A673 (cell line): ENCODE measurements at regions not wholly inside any gene's neighbourhood (a gene's known extent, or its start where the extent isn't known, plus 50 kb on each side); places are given as distances from the start of the nearest gene placed in this dataset.
A peak's percentile ranks its signal among the peaks of the same experiment; 100 is the strongest.

ENCODE experiments used
- BruUV-seq: library from RNA; stranded (reverse); fragments of 400-500 nt; replicated peaks from 2 replicates; lab custom pipeline; 2021; lab: Mats Ljungman, UMichigan
- CTCF ChIA-PET: fragments of 300-600 bp; sonication (Branson Sonifier 250); formaldehyde crosslinking; loops from one replicate; lab custom pipeline; 2022; ENCODE audit warnings: antibody characterized with exemption; lab: Charles Lee
- POLR2A ChIA-PET: fragments of 300-600 bp; sonication (Branson Sonifier 250); formaldehyde crosslinking; loops from one replicate; lab custom pipeline; 2022; ENCODE audit warnings: antibody characterized with exemption; ENCODE audit not compliant: low non-redundant PET; lab: Charles Lee
- DNase-seq: peaks from one replicate; pipeline ENCODE4 v3.0.0-alpha.2; 2015; ENCODE audit warnings: low spot score
- H3K27ac ChIP-seq: fragments of 200-600 bp; sonication (generic); 2 replicates; pipeline ENCODE4 v1.5.1; 2016; ENCODE audit warnings: mixed run types, low read depth, mild to moderate bottlenecking, mixed read lengths, antibody characterized with exemption, low read length; ENCODE audit not compliant: poor library complexity, severe bottlenecking
- H3K27me3 ChIP-seq: fragments of 200-600 bp; sonication (generic); replicated peaks from 2 replicates; pipeline ENCODE4 v1.6.1; 2017; ENCODE audit warnings: mixed run types, low read depth, mild to moderate bottlenecking, mixed read lengths, antibody characterized with exemption, low read length; ENCODE audit not compliant: insufficient read depth, poor library complexity
- H3K36me3 ChIP-seq: fragments of 200-600 bp; sonication (generic); 2 replicates; pipeline ENCODE4 v1.6.1; 2016; ENCODE audit warnings: mixed run types, mild to moderate bottlenecking, mixed read lengths, antibody characterized with exemption, low read length; ENCODE audit not compliant: insufficient read depth, poor library complexity, severe bottlenecking
- H3K4me1 ChIP-seq: fragments of 200-600 bp; sonication (generic); 2 replicates; pipeline ENCODE4 v1.6.1; 2017; ENCODE audit warnings: mixed run types, mild to moderate bottlenecking, mixed read lengths, antibody characterized with exemption, low read length; ENCODE audit not compliant: insufficient read depth, poor library complexity, severe bottlenecking
- H3K4me3 ChIP-seq: fragments of 200-600 bp; sonication (generic); 2 replicates; pipeline ENCODE4 v1.5.1; 2016; ENCODE audit warnings: low read depth, mixed run types, mild to moderate bottlenecking, mixed read lengths, low read length; ENCODE audit not compliant: poor library complexity, severe bottlenecking
- H3K9me3 ChIP-seq: fragments of 200-600 bp; sonication (generic); 2 replicates; pipeline ENCODE4 v1.6.1; 2016; ENCODE audit warnings: mixed run types, low read depth, mild to moderate bottlenecking, mixed read lengths, antibody characterized with exemption, low read length; ENCODE audit not compliant: poor library complexity, severe bottlenecking
- EZH2 ChIP-seq: fragments of 200-600 bp; sonication (generic); IDR thresholded peaks from 2 replicates; pipeline ENCODE4 v1.6.1; 2017; ENCODE audit warnings: borderline replicate concordance, low read depth, mild to moderate bottlenecking, mixed read lengths, antibody characterized with exemption, low read length; ENCODE audit not compliant: poor library complexity, severe bottlenecking
- intact Hi-C: fragments of 100-400 bp; cut with micrococcal nuclease; formaldehyde crosslinking; loops from one replicate; pipeline ENCODE4 v1.10.0; 2022; ENCODE audit not compliant: unreplicated experiment
- TF ChIP-seq, protein P1 (sequence below): fragments of 300-800, 200-600 bp; sonication (generic); conservative IDR thresholded peaks from 2 replicates; pipeline ENCODE4 v1.5.1; 2017; ENCODE audit warnings: low read depth, mild to moderate bottlenecking, antibody characterized with exemption, low read length, moderate library complexity, mixed read lengths

DNA sequence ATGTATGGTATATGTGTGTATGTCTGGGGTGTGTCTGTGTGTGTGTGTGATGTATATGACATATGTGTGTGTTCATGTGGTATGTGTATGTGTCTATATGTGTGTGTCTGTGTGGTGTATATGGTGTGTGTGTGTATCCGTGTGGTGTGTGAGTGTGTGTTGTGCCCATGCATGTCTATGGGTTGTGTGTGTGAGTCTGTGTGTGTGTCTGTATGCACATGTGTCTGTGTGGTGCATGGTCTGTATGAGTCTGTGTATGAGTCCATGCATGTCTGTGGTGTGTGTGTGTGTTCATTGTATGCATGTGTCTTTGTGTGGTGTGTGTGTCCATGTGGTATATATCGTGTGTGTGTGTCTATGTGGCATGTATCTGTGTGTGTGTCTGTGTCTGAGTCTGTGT is 168.1 kb upstream of the GSC start:
- Histone ChIP-seq H3K27me3 (no peaks in the 10 kb centered on the region), H3K9me3 (no peaks in the 10 kb centered on the region), H3K27ac (no peak overlapping the region), H3K4me1 (peaks cover 20% of the 10 kb centered on the region), H3K36me3 (no peaks in the 10 kb centered on the region), H3K4me3 (no peak overlapping the region)
- ChIA-PET CTCF (no interaction called here), POLR2A (no interaction called here)
- TF ChIP-seq EZH2, result no peak
- TF ChIP-seq, protein P1, sequence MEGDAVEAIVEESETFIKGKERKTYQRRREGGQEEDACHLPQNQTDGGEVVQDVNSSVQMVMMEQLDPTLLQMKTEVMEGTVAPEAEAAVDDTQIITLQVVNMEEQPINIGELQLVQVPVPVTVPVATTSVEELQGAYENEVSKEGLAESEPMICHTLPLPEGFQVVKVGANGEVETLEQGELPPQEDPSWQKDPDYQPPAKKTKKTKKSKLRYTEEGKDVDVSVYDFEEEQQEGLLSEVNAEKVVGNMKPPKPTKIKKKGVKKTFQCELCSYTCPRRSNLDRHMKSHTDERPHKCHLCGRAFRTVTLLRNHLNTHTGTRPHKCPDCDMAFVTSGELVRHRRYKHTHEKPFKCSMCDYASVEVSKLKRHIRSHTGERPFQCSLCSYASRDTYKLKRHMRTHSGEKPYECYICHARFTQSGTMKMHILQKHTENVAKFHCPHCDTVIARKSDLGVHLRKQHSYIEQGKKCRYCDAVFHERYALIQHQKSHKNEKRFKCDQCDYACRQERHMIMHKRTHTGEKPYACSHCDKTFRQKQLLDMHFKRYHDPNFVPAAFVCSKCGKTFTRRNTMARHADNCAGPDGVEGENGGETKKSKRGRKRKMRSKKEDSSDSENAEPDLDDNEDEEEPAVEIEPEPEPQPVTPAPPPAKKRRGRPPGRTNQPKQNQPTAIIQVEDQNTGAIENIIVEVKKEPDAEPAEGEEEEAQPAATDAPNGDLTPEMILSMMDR, result no peak
- BruUV-seq, result no TSS peak
- no peak for DNase-seq
- intact Hi-C loops, result no loop called here

DNA sequence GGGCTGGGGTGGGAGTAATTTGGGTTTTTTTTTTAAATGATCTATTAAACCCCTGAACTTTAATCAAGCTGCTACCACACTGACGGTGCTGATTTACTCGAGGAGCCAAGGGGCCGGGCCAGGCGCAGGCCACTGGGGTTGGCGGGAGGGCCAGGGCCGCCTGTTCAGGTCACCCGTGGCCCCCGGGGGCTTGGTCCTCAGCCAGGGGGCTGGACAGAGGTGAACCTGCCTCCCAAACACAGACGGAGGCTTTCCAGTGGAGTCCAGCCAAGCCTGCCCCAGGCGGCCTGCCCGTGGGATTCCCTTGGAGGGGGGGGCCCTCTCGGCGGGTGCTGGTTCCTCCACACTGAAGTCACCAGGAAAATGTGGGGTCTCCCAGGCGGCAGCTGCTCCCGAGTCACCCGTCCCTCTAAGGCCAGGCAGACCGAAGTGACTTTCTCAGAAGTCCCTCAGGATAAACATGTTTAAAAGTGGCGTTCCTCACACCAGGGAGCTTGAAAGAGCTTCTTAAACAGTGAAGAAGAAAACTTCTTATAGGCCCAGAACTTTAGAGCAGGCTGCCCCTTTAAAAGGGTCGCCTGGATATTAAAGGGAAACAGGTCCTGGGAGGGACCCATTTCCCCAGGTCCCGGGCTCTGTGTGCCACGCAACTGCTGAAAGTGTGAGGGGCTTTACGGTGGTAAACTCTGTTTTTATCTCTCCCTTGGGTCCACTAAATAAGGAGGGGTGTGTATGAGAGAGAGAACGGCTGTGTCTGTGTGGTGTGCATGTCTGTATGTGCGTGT is 167.2 kb upstream of the GSC start:
- ChIA-PET CTCF (no interaction called here), POLR2A (no interaction called here)
- TF ChIP-seq, protein P1, result no peak
- no peak for TF ChIP-seq EZH2
- Histone ChIP-seq H3K4me1 (peaks cover 20% of the 10 kb centered on the region), H3K36me3 (no peaks in the 10 kb centered on the region), H3K27ac (peak overlapping the region; percentile 82), H3K9me3 (no peaks in the 10 kb centered on the region), H3K4me3 (peak overlapping the region; percentile 25), H3K27me3 (no peaks in the 10 kb centered on the region)
- BruUV-seq, result TSS peak; percentile 62
- intact Hi-C loops, result loop anchor here (2.0 kb wide), 1 partner anchor 68 kb away; no protein-coding TSS in a partner anchor
- peak; percentile 66 for DNase-seq

DNA sequence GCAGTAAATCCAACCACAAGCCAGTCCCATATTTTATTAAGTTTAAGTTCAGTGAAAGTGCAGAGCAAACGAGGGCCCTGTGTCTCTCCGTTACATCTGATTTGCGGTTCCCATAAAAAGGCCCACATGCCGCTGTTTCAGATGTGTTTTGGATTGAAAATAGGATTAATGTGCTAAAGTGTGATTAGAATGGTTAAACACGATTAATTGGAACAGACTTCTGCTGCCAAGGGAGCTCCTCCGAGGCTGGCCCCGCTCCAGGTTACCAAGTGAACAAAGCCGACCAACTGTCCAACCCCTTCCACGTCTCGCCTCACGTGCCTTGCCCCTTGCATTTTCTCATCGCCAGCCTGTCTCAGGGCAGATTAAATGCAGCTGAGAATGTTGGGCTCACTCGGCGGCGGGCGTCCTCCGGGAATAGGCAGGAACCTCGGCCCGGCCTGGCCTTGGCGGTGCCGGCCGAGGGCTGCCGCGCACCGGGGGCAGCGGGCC is 166.5 kb upstream of the GSC start:
- Histone ChIP-seq H3K4me1 (peaks cover 20% of the 10 kb centered on the region), H3K27me3 (no peaks in the 10 kb centered on the region), H3K36me3 (no peaks in the 10 kb centered on the region), H3K4me3 (peak overlapping the region; percentile 25), H3K9me3 (no peaks in the 10 kb centered on the region), H3K27ac (peak overlapping the region; percentile 82)
- peak; percentile 96 for DNase-seq
- BruUV-seq, result no TSS peak
- intact Hi-C loops, result loop anchor here (2.0 kb wide), 1 partner anchor 68 kb away; no protein-coding TSS in a partner anchor
- ChIA-PET POLR2A (no interaction called here), CTCF (no interaction called here)
- TF ChIP-seq, protein P1, result no peak
- no peak for TF ChIP-seq EZH2
